ENCODE measurements at regions not wholly inside any gene's neighbourhood (a gene's known extent, or its start where the extent isn't known, plus 50 kb on each side); places are given as distances from the start of the nearest gene placed in this dataset.

DNA sequence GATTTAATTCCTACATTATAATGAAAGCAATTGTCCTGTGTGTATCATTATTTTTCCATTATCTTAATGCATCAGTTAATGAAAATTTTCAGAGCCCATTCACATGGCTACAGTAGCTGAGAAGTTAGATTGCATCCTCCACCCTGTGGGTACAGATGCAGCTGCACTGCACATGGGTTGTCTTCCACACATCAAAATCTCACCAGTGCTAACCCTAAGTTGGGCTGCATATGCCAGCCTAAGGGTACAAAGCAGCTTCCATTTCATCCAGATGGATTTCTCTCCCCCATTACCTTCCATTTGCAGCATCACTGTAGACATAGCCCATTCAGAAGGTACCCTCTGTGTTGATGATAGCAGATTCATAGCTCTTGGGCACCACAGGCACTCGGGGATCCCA, 74.7 kb upstream of the WDR11 start:
- TF ChIP-seq, protein P1, sequence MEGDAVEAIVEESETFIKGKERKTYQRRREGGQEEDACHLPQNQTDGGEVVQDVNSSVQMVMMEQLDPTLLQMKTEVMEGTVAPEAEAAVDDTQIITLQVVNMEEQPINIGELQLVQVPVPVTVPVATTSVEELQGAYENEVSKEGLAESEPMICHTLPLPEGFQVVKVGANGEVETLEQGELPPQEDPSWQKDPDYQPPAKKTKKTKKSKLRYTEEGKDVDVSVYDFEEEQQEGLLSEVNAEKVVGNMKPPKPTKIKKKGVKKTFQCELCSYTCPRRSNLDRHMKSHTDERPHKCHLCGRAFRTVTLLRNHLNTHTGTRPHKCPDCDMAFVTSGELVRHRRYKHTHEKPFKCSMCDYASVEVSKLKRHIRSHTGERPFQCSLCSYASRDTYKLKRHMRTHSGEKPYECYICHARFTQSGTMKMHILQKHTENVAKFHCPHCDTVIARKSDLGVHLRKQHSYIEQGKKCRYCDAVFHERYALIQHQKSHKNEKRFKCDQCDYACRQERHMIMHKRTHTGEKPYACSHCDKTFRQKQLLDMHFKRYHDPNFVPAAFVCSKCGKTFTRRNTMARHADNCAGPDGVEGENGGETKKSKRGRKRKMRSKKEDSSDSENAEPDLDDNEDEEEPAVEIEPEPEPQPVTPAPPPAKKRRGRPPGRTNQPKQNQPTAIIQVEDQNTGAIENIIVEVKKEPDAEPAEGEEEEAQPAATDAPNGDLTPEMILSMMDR (conservative IDR thresholded peaks at IDR 0.05; ENCODE audit: low read length), result no peak
- TF ChIP-seq EZH2phosphoT487 (IDR thresholded peaks at IDR 0.05; ENCODE audit: borderline replicate concordance, low read depth, low read length), result no peak

Data from OCI-LY7 (cell line).